RWPE1 (cell line): ENCODE measurements at regions not wholly inside any gene's neighbourhood (a gene's known extent, or its start where the extent isn't known, plus 50 kb on each side); places are given as distances from the start of the nearest gene placed in this dataset.

Experiments
- CTCF ChIA-PET: fragments of 350-600 bp; sonication (Branson Sonifier 250); formaldehyde crosslinking; extraction: SDS; loops from one replicate; lab custom pipeline; 2021; lab: Yijun Ruan, JAX
- POLR2A ChIA-PET: fragments of 400-600 bp; formaldehyde crosslinking; extraction: SDS; loops from one replicate; lab custom pipeline; 2020; ENCODE audit warnings: antibody characterized with exemption; ENCODE audit not compliant: low non-redundant PET; lab: Yijun Ruan, JAX
- DNase-seq: peaks from one replicate; pipeline ENCODE4 v3.0.0; 2012; ENCODE audit warnings: low spot score
- H3K27ac ChIP-seq: fragments of 450-650 bp; 2 replicates; pipeline ENCODE4 v1.5.1; 2017
- TF ChIP-seq, protein P1 (sequence below): fragments of 450-650 bp; conservative IDR thresholded peaks from 2 replicates; pipeline ENCODE4 v1.5.1; 2017; ENCODE audit warnings: low read depth, mild to moderate bottlenecking

DNA sequence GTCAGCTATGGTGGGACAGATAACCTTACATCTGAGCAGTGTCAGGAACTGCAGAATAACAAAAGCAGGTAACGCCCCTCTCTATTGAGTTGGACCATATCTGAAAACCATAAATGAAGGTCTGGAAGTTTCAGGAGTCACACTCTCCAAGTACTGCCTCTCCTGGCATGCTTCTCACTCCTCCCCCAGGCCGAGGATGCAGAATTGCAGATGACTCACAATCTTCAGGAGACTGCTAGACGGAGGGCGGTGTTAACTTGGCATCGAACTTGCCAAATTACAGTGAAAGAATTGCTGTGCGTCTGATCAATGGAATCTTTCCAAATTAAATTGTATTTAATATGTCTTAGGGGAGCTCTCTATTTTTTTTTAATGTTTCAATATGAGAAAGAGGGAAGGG lies 67.1 kb upstream of the TRIM2 start:
- TF ChIP-seq, protein P1, sequence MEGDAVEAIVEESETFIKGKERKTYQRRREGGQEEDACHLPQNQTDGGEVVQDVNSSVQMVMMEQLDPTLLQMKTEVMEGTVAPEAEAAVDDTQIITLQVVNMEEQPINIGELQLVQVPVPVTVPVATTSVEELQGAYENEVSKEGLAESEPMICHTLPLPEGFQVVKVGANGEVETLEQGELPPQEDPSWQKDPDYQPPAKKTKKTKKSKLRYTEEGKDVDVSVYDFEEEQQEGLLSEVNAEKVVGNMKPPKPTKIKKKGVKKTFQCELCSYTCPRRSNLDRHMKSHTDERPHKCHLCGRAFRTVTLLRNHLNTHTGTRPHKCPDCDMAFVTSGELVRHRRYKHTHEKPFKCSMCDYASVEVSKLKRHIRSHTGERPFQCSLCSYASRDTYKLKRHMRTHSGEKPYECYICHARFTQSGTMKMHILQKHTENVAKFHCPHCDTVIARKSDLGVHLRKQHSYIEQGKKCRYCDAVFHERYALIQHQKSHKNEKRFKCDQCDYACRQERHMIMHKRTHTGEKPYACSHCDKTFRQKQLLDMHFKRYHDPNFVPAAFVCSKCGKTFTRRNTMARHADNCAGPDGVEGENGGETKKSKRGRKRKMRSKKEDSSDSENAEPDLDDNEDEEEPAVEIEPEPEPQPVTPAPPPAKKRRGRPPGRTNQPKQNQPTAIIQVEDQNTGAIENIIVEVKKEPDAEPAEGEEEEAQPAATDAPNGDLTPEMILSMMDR = no peak
- peak; percentile 90 for DNase-seq
- peak overlapping the region; percentile 38; the same call in 1 of the 2 replicates for H3K27ac ChIP-seq
- ChIA-PET POLR2A (no interaction called here), CTCF (interaction anchor here (1.4 kb wide), 1 partner anchor 179 kb away, joined by 4 read pairs; no protein-coding TSS in a partner anchor)

DNA sequence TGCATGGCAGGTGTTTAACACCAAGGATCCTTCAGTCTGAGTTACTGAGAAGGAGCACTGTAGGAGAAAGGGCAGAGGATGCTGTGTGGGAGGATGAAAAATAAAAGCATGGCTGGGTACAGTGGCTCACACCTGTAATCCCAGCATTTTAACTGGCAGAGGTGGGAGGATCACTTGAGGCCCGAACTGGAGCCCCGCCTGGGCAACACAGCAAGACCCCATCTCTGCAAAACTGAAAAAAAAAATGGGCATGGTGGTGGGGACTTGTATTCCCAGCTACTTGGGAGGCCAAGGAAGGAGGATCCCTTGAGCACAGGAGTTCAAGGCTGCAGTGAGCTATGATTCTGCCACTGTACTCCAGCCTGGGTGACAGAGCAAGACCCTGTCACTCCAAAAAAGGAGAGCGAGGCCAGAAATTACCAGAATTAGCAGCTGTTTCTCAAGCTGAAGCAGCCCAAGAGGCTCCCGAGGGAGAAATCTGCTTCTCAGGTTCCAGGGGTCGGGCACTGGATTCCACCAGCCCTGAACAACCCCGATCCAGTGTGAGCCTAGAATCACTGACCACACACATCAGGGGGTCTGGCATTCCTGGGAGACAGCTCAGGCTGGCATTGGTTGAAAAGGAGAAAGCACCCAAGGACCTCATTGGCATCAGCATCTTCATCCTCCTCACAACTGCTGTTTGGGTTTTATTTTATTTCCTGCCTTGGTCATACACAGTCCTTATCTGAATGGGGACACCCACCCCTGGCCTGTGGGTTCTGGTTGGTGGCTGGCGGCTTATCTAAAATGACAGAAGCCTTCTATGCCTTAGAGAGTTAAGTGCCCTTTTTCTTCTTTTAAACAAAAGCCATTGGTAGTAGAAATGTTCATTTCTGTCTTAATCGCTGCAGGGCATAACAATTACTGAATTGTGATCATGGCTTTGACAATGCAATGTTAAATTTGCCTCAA lies 66.3 kb upstream of the TRIM2 start:
- no peak overlapping the region for H3K27ac ChIP-seq
- no peak for DNase-seq
- CTCF ChIA-PET = interaction anchor here (0.6 to 1.4 kb wide), 2 partner anchors 55 to 178 kb away, joined by 4 to 5 read pairs; no protein-coding TSS in a partner anchor
- POLR2A ChIA-PET = no interaction called here
- TF ChIP-seq, protein P1 = no peak

DNA sequence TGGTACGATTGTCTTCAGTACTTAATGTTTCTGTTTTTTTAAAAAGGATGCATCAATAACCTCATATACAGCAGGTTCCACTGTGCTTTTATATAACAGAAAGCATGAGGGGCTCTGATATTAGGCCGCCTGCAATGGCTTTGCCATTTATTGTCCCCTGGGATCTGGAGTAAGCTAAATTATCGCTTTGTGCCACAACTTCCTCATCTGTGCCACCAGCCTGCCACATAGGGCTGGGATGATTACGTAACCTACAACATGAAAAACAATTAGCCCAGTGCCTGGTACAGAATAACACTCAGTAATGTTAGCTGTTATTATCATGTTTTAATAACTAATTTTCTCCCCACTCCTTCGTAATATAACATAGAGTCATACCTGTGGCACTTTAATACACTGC lies 65.5 kb upstream of the TRIM2 start:
- ChIA-PET CTCF (no interaction called here), POLR2A (no interaction called here)
- no peak for DNase-seq
- H3K27ac ChIP-seq = no peak overlapping the region
- TF ChIP-seq, protein P1 = no peak

DNA sequence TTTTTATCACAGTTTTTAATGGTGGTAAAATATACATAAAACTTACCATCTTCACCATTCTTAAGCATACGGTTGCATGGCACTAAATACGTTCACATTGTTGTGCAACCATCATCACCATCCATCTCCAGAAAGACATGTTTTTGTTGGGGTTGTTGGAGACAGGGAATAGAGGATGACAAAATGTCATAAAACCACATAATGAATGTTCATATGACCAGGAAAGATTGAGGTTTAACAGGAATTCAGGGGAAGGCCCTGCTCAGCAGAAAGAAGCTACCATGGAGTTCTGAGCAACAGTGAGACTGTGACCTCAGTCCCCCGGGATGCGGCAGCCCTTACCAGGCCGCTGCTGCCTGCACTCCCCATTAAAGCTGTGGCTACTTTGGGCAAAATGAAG lies 63.9 kb upstream of the TRIM2 start:
- CTCF ChIA-PET = no interaction called here

DNA sequence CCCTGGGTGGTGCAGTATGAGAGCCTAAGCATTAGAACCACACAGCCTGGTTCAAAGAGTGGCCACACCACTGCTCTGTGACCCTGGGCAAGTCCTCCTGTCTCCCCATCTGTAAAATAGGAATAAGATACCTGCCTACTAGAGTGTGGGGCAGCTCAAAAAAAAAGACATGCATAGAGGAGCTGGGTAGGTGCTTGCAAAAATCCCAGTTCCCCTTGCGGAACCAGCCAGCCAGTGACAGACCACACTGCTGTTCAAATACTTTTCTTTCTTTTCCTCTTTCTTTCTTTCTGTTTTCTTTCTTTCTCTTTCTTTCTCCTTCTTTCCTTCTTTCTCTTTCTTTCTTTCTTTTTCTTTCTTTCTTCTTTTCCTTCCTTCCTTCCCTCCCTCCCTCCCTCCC lies 63.0 kb upstream of the TRIM2 start:
- no peak overlapping the region for H3K27ac ChIP-seq
- ChIA-PET POLR2A (no interaction called here), CTCF (no interaction called here)
- TF ChIP-seq, protein P1 = no peak
- no peak for DNase-seq

More for the DNA sequence above, 63.9 kb upstream of the TRIM2 start:
- DNase-seq = no peak
- TF ChIP-seq, protein P1 = no peak
- POLR2A ChIA-PET = no interaction called here
- H3K27ac ChIP-seq = no peak overlapping the region

DNA sequence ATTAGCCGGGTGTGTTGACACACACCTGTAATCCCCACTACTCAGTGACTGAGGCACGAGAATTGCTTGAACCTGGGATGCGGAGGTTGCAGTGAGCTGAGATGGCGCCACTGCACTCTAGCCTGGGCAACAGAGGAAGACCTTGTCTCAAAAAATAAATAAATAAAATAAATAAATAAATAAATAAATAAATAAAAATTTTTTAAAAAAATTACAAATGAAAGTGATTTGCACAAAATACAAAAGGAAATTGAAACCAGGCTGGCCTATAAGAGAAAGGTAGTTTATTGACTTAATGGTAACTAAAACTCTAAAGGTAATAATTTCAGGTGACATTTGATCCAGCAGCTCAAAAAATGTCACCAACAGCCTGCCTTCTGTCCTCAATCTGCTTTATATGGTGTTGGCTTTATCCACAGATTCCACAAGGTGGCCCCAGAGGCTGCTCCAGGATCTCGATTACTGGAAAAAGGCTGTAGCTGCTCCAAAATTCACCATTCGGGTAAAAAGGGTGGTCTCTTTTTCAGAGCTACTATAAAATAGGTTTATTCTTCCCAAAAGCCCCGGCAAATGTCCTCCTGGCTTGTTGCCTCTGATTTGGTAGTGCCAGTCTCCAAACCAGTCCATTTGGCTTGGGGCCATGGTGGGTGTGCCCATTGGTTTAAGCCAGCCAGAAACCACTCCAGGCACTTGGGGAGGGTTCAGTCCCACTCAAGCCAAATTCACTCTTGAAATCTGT lies 61.4 kb upstream of the TRIM2 start:
- ChIA-PET CTCF (interaction anchor here (0.5 to 2.0 kb wide), 29 partner anchors 10 to 1215 kb away, joined by 3 to 23 read pairs (median 3); no protein-coding TSS in a partner anchor), POLR2A (no interaction called here)
- TF ChIP-seq, protein P1 = peak; percentile 85
- peak; percentile 75 for DNase-seq
- peak overlapping the region; percentile 77 for H3K27ac ChIP-seq
